Caki2 (cell line): ENCODE measurements at regions not wholly inside any gene's neighbourhood (a gene's known extent, or its start where the extent isn't known, plus 50 kb on each side); places are given as distances from the start of the nearest gene placed in this dataset.
"Not testable (repeated sequence)": the region's sequence is repeated elsewhere in the genome, so short reads cannot be mapped to it uniquely, and the experiment has no call there.

Source experiments
- DNase-seq: peaks from one replicate; pipeline ENCODE4 v3.0.0-alpha.2; 2015; ENCODE audit warnings: low read depth
- in situ Hi-C: cut with HindIII; loops from 2 replicates; pipeline ENCODE4 v1.10.0; 2016; ENCODE audit warnings: low sequenced_read_pairs, low pct_unique_long_range_greater_than_20kb, mixed read lengths

DNA sequence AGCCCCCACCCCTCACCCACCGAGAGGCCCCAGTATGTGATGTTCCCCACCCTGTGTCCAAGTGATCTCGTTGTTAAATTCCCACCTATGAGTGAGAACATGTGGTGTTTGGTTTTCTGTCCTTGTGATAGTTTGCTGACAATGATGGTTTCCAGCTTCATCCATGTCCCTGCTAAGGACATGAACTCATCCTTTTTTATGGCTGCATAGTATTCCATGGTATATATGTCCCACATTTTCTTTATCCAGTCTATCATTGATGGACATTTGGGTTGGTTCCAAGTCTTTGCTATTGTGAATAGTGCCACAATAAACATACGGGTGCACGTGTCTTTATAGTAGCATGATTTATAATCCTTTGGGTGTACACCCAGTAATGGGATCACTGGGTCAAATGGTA, 79.2 kb downstream of the PXDC1 start:
- DNase-seq, in situ Hi-C loops: not testable (repeated sequence)

DNA sequence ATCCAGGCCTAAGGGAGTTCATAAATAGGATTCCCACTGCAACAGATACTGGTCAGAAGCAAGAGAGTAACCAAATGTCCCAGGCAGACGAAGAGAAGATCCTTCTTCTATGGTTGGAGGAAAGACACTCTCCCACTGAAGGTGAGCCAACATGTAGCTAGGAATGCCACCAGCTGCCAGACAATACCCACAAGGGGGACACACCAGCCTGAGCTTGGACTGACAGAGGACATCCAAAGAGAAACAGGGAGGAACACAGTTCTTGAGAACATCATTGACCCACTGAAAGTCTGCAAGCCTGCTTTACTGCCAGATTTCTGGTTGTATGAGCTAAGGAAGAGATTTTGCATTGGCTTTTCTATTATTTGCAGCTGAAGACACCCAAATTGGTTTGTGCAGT, 80.1 kb downstream of the PXDC1 start:
- no peak for DNase-seq
- in situ Hi-C loops: no loop called here

DNA sequence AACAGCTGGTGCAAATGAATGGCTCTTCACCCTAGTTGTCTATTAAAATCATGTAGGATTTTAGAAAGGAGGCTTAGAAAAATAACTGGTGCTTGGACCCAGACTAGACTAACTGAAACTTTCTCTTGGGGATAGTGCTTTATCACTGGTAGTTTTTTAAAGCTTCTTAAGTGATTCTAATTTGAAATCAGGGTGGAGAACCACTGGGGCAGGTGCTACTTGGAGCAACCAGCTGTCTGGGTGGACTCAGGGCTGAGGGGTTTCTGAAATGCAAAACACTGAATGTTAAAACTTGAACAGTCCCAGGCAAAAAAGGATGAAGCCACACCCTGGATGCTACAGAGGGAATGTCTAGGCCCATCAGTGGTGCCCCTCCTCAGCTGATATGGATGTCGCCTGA, 81.2 kb downstream of the PXDC1 start:
- in situ Hi-C loops: no loop called here
- DNase-seq: no peak

DNA sequence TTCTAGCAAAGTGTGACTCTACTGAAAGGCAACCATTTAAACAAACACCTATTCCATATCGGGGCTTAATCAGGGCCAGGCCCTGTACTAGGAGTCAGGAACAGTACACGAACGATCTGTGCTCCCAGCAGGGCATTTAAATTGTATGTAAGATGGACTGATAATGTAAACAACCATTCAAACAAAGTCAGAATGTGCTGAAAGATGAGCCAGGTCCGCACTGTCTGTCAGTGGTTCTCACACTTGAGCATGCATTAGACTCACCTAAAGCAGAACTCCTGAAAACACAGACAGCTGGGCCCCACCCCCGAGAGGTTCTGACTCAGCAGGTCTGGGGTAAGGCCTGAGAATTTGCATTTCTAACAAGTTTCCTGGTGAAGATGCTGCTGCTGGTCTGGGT, 81.6 kb downstream of the PXDC1 start:
- no peak for DNase-seq
- in situ Hi-C loops: no loop called here

GRCh38 chr6:3665608-3666007, 85.9 kb downstream of the PXDC1 start:
- no peak for DNase-seq
- in situ Hi-C loops: no loop called here

DNA sequence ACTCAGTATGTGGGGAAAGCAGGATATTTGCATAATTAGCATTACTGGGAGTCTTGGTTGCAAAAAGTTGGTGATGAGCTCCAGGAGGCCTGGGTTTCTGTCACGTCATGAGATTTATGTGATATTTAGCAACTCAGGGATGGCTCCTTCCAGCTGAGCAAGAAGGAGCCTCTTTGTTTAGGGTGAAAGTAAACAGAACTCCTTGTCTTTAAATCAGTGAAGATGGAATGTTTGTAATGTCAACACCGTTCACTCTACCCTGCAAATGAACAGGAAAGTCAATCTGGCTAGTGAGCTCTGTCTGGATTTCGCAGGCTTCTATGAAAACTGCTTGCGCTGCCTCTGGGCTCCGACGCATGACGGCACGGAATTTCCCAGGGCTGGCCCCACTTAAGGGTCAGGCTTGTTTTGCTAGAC, 86.9 kb downstream of the PXDC1 start:
- in situ Hi-C loops: no loop called here
- no peak for DNase-seq

DNA sequence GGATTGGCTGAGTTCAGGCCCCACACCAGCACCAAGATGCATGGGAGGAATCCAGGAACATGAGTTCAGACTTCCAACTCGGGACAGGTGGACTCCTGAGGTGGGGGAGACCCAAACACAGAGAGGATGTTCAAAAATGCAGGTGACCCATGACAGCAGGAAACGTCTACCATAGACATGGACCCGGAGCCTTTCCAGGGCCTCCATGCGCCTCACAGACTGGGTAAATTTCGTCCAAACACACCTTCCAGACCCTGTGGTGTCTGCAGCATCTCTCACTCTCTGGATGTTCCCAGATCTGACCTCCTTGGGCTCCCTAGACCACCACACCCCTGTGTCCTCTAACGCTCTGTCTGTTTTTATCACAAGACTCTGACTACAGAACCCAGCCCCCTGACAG, 87.7 kb downstream of the PXDC1 start:
- no peak for DNase-seq
- in situ Hi-C loops: no loop called here

- DNase-seq: no peak
- in situ Hi-C loops: no loop called here
Observed at GRCh38 chr6:3663081-3663480, 88.4 kb downstream of the PXDC1 start.

DNA sequence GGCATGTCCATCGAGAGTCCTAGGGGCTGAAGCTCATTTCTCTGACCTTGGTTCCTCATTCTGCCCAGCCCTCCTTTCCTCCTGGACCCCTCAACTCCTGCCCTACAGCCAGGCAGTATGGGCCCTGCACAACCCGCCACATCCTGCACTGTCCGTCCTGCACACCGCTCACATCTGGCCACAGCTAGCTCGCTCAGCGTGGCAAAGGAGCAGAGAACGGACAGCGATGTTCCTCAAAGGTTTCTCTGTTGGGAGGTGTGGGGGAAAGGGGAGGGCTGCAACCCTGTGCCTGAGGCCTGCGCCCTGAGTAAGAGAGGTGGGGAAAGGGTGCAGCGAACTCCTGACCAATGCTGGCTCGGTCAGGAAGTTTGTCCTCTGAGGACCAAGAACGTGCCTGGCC, 90.1 kb downstream of the PXDC1 start:
- DNase-seq: no peak
- in situ Hi-C loops: no loop called here

DNA sequence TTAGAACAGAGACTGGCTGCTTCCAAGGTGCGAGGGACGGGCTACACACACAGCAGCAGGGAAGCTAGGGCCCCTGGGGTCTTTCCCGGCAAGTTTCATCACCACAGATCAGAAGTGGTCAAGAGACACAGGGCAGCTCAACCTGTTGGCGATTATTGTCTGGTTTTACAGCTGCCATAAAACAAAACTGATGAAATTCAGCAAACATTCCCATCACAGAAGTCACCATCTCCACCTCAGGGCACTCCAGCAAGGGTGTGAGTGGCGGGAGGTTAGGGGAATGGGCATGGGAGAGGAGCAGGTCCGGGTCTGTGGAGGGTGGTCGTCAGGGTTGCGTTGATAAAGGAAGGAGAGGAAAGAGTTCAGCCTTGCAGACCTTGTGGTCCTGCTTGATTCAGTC, 91.0 kb downstream of the PXDC1 start:
- DNase-seq: no peak
- in situ Hi-C loops: no loop called here

DNA sequence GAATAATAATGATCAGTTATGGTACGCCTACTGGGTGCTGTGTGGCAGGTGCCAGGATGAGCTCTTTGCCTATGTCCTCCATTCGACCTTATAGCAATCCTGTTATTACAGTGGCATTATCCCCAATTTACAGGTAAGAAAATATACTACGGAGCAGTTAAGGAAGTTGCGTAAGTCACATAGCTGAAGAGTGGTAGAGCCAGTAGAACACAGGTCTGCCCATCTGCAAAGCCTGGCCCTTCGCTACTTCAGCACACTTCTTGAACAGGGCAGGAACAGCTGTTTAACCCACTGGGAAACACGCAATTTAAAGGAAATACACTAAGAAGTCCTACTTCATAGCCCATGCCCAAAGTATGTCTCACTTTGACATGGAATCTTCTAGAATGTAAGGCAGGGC, 91.8 kb downstream of the PXDC1 start:
- in situ Hi-C loops: no loop called here
- no peak for DNase-seq

GRCh38 chr6:3656076-3656475, 95.4 kb downstream of the PXDC1 start:
- in situ Hi-C loops: no loop called here
- no peak for DNase-seq

- DNase-seq: no peak
- in situ Hi-C loops: no loop called here
Observed at GRCh38 chr6:3654898-3655297, 96.6 kb downstream of the PXDC1 start.

DNA sequence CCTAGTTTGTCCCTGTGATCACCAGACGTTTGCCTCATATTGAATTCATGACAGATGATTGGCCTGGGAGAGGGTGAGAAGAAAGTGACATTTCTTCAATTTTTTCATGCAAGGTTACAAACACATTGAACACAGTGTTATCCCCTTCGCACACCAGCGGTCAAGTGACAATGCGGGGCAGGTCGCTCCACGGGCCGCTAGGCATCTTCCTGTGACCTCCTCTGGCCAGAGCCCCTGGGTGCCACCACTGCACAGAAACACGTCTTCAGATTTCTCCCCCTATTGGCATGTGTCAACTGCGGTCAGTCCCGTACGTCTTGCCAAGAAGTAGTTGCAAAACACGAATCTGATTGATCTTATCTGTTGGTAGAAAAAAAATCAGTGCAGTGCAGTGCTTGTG, 97.1 kb downstream of the PXDC1 start:
- DNase-seq: no peak
- in situ Hi-C loops: no loop called here

DNA sequence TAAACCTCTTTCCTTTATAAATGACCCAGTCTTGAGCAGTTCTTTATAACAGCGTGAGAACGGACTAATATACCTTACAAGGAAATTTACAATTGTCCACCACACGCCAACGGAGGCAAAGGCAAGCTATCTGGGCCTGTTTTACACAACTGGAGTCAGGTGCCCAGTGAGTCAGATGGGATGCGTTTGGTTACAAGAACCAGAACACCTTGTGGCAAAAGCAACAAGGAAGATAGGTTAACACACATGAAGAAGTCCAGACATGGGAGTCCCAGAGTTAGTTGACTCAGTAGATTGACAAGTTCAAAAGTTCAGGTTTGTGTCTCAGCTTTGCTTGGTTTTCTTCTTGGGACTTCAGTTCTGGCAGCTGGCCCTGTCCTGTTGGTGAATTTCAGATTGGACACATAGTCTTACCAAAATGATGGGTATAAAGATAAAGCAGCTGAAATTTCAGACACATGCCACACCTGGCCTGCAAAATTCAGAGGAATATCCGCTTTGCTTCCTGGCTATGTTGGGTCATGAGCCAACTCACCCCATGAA, 97.9 kb downstream of the PXDC1 start:
- in situ Hi-C loops: no loop called here
- no peak for DNase-seq

DNA sequence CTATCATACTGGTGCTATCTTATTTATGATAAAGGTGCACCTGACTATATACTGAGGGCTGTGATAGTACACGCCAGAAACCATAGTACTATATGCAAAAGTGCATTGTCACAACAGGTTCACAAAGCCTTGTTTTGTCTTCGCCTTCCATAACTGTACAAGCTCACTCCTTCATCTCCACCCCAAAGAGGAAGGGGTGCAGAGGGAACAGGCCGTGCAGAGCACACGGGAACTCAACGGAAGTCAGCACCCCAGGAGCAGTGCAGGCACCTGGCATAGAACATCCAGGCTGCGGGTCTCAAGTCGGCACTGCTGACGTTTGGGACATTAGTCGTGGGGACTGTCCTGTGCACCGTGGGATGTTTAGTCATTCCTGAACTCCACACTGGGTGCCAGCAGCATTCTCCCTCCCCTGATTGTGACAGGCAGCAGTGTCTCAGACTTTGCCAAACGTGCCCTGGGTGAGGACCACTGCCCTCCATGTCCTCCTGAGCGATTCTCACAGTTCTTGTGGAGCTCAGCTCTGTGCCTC, 99.7 kb downstream of the PXDC1 start:
- in situ Hi-C loops: no loop called here
- DNase-seq: no peak

DNA sequence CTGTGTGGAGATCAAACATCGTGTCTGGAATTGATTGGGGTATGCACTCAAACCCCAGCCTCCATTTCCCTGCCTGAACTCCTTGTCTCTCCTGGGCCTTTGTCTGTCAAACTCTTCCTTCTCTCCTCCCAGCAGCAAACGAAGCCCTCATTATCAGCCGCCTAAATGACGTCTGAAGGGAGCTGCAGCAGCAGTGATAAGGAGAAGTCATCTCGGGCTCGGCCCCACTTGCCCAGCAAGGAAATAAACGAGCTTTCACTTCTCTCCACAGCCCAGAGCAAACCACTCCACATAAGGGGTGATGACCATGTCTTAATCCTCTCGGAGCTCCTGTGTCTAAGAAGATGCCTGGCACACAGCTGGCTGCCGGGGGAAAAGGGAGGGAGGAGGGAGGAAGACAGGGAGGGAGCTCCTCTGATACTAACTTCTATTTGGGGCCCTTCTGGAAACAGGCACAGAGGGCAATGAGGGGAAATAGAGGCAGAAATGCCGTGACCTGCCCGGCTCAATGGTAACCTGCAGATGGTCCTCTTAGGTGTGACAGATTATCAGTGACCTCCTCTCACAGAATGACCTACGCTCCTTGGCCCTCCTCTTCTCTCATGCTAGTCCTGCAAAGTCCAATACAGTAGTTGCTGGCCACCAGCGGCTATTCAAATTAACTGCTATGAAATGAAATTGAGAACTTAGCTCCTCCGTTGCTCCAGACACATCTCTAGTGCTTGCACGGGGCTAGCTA, 100.4 kb downstream of the PXDC1 start:
- no peak for DNase-seq
- in situ Hi-C loops: no loop called here

DNA sequence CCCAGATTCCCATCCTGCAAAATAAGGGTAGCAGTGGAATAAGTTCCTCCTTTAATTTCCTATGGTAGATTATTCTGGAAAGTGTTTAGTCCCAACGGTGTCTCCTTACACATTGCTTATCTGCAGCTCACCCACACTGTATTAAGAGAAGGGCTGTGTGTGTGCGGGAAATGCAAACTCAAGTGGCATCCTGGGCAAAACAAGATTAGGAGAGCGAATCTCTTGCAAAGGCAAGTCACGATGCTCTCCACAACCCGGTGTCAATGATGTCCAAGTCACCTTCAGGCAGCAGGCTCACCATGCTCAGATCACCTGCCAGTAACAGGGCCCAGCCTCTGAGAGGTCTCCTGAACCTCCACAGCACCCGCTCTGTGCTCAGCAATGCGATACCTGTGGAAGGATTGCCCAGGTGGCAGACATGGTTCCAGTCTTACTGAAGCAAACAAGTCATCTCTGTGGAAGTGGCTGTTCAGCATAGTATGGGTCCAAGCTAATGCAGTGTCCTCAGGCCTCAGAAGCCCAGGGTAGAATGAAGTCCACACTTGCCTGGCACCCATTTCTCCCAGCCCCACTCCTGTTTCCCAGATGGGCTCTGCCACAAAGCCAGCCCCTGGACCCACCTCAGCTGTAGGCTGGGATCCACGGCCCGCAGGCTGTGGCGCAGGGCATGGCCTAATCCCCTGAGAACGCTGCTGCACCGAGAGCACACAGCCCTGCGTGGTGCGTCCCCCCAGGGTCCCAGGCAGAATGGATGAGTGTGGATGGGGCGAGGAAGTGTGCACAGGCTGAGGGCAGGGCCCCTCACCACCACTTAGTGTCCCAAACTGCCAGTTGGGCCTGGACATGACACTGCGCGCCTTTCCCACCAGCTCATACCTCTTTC, 101.2 kb downstream of the PXDC1 start:
- in situ Hi-C loops: no loop called here
- no peak for DNase-seq

DNA sequence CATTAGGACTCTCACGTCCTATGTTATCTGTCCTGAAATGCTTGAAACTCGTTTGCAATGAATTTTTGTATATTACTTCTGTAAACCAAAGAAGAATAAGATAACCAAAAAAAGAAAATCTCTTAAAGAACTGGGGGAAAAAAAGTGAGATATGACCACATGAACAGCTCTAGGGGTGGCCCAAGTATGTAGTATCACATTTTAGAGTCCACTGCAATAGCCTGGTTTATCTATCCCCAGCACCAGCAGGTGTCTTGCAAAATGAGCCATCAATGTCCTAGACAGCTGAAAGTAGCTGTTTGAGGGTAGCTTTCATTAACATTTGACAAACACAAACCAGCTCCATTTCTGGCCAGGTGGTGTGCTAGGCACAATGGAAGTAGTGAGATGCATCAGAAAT, 102.8 kb downstream of the PXDC1 start:
- in situ Hi-C loops: no loop called here

More for the DNA sequence above, 102.8 kb downstream of the PXDC1 start:
- no peak for DNase-seq
